Vagina (tissue), 2 donors: ENCODE measurements at regions not wholly inside any gene's neighbourhood (a gene's known extent, or its start where the extent isn't known, plus 50 kb on each side); places are given as distances from the start of the nearest gene placed in this dataset.

ENCODE experiments used
- DNase-seq, 2 donors: peaks; one replicate each; pipeline ENCODE4 v3.0.0-alpha.2; 2017; ENCODE audit errors: extremely low spot score in 2 of 2
- H3K27ac ChIP-seq: fragments of 200-600 bp; sonication (generic); one replicate; pipeline ENCODE4 v1.5.1; 2019
- H3K27me3 ChIP-seq: fragments of 200-600 bp; sonication (generic); one replicate; pipeline ENCODE4 v1.5.1; 2019
- H3K36me3 ChIP-seq, 2 donors: fragments of 200-600 bp; sonication (generic); one replicate each; pipeline ENCODE4 v1.5.1; 2017 to 2019
- H3K4me1 ChIP-seq: fragments of 200-600 bp; sonication (generic); one replicate; pipeline ENCODE4 v1.5.1; 2019
- H3K4me3 ChIP-seq, 2 donors: fragments of 200-600 bp; sonication (generic); 1 replicate in 1 of 2; 2 replicates in 1 of 2; pipeline ENCODE4 v1.5.1; 2016 to 2019
- H3K9me3 ChIP-seq: fragments of 200-600 bp; sonication (generic); one replicate; pipeline ENCODE4 v1.5.1; 2019
- CTCF ChIP-seq, 3 experiments: fragments of 450-650 bp in 2 of 3; fragments of 200-600 bp in 1 of 3; sonication (generic) in 1 of 3; IDR thresholded peaks; one replicate each; pipeline ENCODE4 v1.5.1; 2017 to 2019; ENCODE audit warnings: antibody characterized with exemption in 3 of 3, mild to moderate bottlenecking in 2 of 3, moderate library complexity in 2 of 3
- POLR2A ChIP-seq, 2 donors: fragments of 450-650 bp; IDR thresholded peaks; one replicate each; pipeline ENCODE4 v1.6.1; 2017; ENCODE audit warnings: antibody characterized with exemption in 2 of 2, mild to moderate bottlenecking in 2 of 2, moderate library complexity in 2 of 2
- POLR2AphosphoS5 ChIP-seq, 2 donors: sonication (generic); formaldehyde crosslinking; IDR thresholded peaks; one replicate each; pipeline ENCODE4 v1.9.0; 2017; ENCODE audit warnings: antibody characterized with exemption in 2 of 2, mild to moderate bottlenecking in 2 of 2, low read depth in 1 of 2; ENCODE audit not compliant: insufficient read depth in 1 of 2
- intact Hi-C: fragments of 100-400 bp; cut with DNase I; formaldehyde crosslinking; loops from one replicate; pipeline ENCODE4 v1.15.1; 2023

- TF ChIP-seq POLR2AphosphoS5 (IDR thresholded peaks at IDR 0.05; ENCODE audit: insufficient read depth in 1 of 2, low read depth in 1 of 2) (no peak), CTCF (IDR thresholded peaks at IDR 0.05) (no peak), POLR2A (IDR thresholded peaks at IDR 0.05) (no peak)
- intact Hi-C loops, result no loop called here
- Histone ChIP-seq H3K27ac (no peak overlapping the region), H3K27me3 (no peaks in the 10 kb centered on the region), H3K4me1 (no peaks in the 10 kb centered on the region), H3K4me3 (no peak overlapping the region), H3K9me3 (no peaks in the 10 kb centered on the region), H3K36me3 (no peaks in the 10 kb centered on the region)
- no peak for DNase-seq
Measured at GRCh38 chr3:168647582-168647981, 551.9 kb upstream of the GOLIM4 start.

GRCh38 chr3:168645180-168645579 lies 549.5 kb upstream of the GOLIM4 start:
- Histone ChIP-seq H3K9me3 (no peaks in the 10 kb centered on the region), H3K36me3 (no peaks in the 10 kb centered on the region), H3K27me3 (no peaks in the 10 kb centered on the region), H3K4me1 (no peaks in the 10 kb centered on the region), H3K4me3 (no peak overlapping the region), H3K27ac (no peak overlapping the region)
- TF ChIP-seq CTCF (IDR thresholded peaks at IDR 0.05) (no peak), POLR2A (IDR thresholded peaks at IDR 0.05) (no peak), POLR2AphosphoS5 (IDR thresholded peaks at IDR 0.05; ENCODE audit: insufficient read depth in 1 of 2, low read depth in 1 of 2) (no peak)
- DNase-seq, result no peak
- intact Hi-C loops, result no loop called here

- no peak for TF ChIP-seq POLR2A (IDR thresholded peaks at IDR 0.05)
- TF ChIP-seq POLR2AphosphoS5 (IDR thresholded peaks at IDR 0.05; ENCODE audit: insufficient read depth in 1 of 2, low read depth in 1 of 2), result no peak
- TF ChIP-seq CTCF (IDR thresholded peaks at IDR 0.05), result no peak
- no peak overlapping the region for H3K27ac ChIP-seq
- H3K36me3 ChIP-seq, result no peaks in the 10 kb centered on the region
- H3K4me1 ChIP-seq, result no peaks in the 10 kb centered on the region
- no peak for DNase-seq
- no peaks in the 10 kb centered on the region for H3K27me3 ChIP-seq
- H3K9me3 ChIP-seq, result no peaks in the 10 kb centered on the region
- H3K4me3 ChIP-seq, result no peak overlapping the region
- intact Hi-C loops, result no loop called here
Measured at GRCh38 chr3:168628549-168628948, 532.8 kb upstream of the GOLIM4 start.

GRCh38 chr3:168625477-168625876 lies 529.8 kb upstream of the GOLIM4 start:
- H3K27me3 ChIP-seq, result no peaks in the 10 kb centered on the region
- TF ChIP-seq POLR2AphosphoS5 (IDR thresholded peaks at IDR 0.05; ENCODE audit: insufficient read depth in 1 of 2, low read depth in 1 of 2) (no peak), CTCF (IDR thresholded peaks at IDR 0.05) (no peak), POLR2A (IDR thresholded peaks at IDR 0.05) (no peak)
- H3K36me3 ChIP-seq, result no peaks in the 10 kb centered on the region
- no peak overlapping the region for H3K27ac ChIP-seq
- intact Hi-C loops, result no loop called here
- H3K4me1 ChIP-seq, result no peaks in the 10 kb centered on the region
- no peaks in the 10 kb centered on the region for H3K9me3 ChIP-seq
- H3K4me3 ChIP-seq, result no peak overlapping the region
- DNase-seq, result no peak

- intact Hi-C loops, result no loop called here
- Histone ChIP-seq H3K27me3 (no peaks in the 10 kb centered on the region), H3K27ac (no peak overlapping the region), H3K4me1 (no peaks in the 10 kb centered on the region), H3K36me3 (no peaks in the 10 kb centered on the region), H3K4me3 (no peak overlapping the region), H3K9me3 (no peaks in the 10 kb centered on the region)
- DNase-seq, result no peak
- TF ChIP-seq POLR2A (IDR thresholded peaks at IDR 0.05) (no peak), CTCF (IDR thresholded peaks at IDR 0.05) (no peak), POLR2AphosphoS5 (IDR thresholded peaks at IDR 0.05; ENCODE audit: insufficient read depth in 1 of 2, low read depth in 1 of 2) (no peak)
Measured at GRCh38 chr3:168624892-168625448, 529.2 kb upstream of the GOLIM4 start.
